ENCODE measurements at regions not wholly inside any gene's neighbourhood (a gene's known extent, or its start where the extent isn't known, plus 50 kb on each side); places are given as distances from the start of the nearest gene placed in this dataset.

DNA sequence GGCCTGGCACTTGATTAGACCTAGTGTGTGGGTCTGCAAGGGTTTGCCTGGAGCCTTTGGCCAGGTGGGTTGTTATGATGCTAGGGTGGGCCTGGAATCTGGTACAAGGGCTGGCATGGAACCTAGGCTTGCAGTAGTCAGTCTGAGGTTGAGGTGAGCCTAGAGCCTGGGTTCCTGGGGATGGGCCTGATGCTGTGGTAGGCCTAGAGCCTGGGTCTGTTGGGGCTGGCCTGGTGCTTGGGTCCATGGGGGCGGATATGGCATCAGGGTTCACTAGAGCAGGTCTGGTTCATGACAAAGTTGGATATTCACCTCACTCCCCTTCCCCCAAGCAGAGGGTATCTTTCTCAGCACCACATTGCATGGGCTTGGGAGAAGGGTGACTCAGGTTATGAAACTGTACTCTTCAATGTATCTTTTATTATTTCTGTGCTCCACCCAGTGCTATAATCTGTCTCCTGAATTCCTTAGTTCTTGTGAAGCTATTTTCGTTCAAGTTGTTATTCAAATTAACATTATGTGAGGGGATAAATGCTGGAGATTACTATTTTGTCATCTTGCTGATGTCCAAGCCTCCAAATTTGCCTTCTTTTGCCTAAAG, 274.4 kb downstream of the NFKBIZ start:
- H3K27me3 ChIP-seq = no peaks in the 10 kb centered on the region
- ATAC-seq (peak in 1 of 4 donors; percentile 34), DNase-seq (no peak)
- H3K36me3 ChIP-seq = no peaks in the 10 kb centered on the region
- TF ChIP-seq POLR2A (IDR thresholded peaks at IDR 0.05) = no peak
- TF ChIP-seq, protein P1, sequence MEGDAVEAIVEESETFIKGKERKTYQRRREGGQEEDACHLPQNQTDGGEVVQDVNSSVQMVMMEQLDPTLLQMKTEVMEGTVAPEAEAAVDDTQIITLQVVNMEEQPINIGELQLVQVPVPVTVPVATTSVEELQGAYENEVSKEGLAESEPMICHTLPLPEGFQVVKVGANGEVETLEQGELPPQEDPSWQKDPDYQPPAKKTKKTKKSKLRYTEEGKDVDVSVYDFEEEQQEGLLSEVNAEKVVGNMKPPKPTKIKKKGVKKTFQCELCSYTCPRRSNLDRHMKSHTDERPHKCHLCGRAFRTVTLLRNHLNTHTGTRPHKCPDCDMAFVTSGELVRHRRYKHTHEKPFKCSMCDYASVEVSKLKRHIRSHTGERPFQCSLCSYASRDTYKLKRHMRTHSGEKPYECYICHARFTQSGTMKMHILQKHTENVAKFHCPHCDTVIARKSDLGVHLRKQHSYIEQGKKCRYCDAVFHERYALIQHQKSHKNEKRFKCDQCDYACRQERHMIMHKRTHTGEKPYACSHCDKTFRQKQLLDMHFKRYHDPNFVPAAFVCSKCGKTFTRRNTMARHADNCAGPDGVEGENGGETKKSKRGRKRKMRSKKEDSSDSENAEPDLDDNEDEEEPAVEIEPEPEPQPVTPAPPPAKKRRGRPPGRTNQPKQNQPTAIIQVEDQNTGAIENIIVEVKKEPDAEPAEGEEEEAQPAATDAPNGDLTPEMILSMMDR (IDR thresholded peaks at IDR 0.05) = no peak
- no peaks in the 10 kb centered on the region for H3K9me3 ChIP-seq
- intact Hi-C loops (cut with DNase I) = no loop called here
- WGBS (ENCODE audit: insufficient coverage, low coverage, low lambda C conversion rate, missing lambda C conversion rate) = 92% methylated on average over 1 of the region's 2 CpGs
- peak overlapping the region in 2 of 3 donors; percentile 68 to 69 for H3K27ac ChIP-seq
- no peak overlapping the region for H3K4me3 ChIP-seq
- H3K4me1 ChIP-seq = peaks cover 0 to 18% (median 4%) of the 10 kb centered on the region in 4 donors

DNA sequence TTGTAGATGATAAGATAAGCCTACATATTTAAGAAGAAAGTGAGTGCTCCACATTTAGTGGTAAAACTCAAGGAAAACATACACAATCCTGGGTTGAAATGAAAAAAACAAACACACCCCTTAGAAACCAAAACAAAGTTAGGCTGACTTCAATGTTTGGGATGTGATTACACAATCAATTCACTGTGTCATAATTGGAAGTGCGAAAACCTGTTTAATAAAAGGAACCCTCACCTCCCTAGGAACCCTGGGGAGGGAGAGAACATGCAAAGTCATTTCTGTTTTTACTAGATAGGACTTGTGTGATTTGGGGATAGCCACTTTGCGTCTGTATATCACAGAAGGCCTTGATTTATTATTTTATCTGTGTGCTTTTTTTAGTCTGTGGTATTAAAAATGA, 275.0 kb downstream of the NFKBIZ start:
- intact Hi-C loops (cut with DNase I) = no loop called here

DNA sequence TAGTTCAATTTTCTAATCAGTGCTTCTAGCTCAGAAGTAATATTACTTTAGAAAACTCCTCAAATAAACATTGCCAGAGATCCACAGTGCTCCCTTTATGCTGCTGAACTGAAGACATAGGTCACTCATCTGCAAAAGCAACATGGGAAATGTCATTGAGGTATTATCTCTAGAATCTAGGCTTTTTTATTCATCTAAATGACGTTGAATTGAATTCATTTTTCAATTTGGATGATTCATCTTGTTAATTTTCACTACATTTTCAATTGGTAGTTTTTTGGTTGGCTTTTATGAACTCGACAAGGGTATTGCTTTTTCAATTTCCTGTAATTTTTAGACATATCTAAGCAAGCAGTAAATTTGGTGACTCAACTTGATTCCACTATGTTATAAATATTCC, 275.4 kb downstream of the NFKBIZ start:
- Histone ChIP-seq H3K27me3 (no peaks in the 10 kb centered on the region), H3K36me3 (no peaks in the 10 kb centered on the region), H3K9me3 (no peaks in the 10 kb centered on the region), H3K27ac (peak overlapping the region; percentile 4 to 69 (median 68)), H3K4me3 (no peak overlapping the region), H3K4me1 (peaks cover 0 to 18% (median 4%) of the 10 kb centered on the region in 4 donors)
- 24% methylated on average over 2 of the region's 2 CpGs for WGBS (ENCODE audit: insufficient coverage, low coverage, low lambda C conversion rate, missing lambda C conversion rate)
- no peak for TF ChIP-seq POLR2A (IDR thresholded peaks at IDR 0.05)
- TF ChIP-seq, protein P1 (IDR thresholded peaks at IDR 0.05) = no peak
- no peak for DNase-seq
- intact Hi-C loops (cut with DNase I) = no loop called here
- peak; percentile 38 to 62 (median 44) for ATAC-seq

More for the DNA sequence above, 275.0 kb downstream of the NFKBIZ start:
- Histone ChIP-seq H3K4me3 (no peak overlapping the region), H3K36me3 (no peaks in the 10 kb centered on the region), H3K27ac (peak overlapping the region; percentile 4 to 69 (median 68)), H3K27me3 (no peaks in the 10 kb centered on the region), H3K4me1 (peaks cover 0 to 18% (median 4%) of the 10 kb centered on the region in 4 donors), H3K9me3 (no peaks in the 10 kb centered on the region)
- 13% methylated on average over 2 of the region's 2 CpGs for WGBS (ENCODE audit: insufficient coverage, low coverage, low lambda C conversion rate, missing lambda C conversion rate)
- TF ChIP-seq, protein P1 (IDR thresholded peaks at IDR 0.05) = no peak
- TF ChIP-seq POLR2A (IDR thresholded peaks at IDR 0.05) = no peak
- ATAC-seq = peak; percentile 64 to 87 (median 76)
- DNase-seq = no peak

DNA sequence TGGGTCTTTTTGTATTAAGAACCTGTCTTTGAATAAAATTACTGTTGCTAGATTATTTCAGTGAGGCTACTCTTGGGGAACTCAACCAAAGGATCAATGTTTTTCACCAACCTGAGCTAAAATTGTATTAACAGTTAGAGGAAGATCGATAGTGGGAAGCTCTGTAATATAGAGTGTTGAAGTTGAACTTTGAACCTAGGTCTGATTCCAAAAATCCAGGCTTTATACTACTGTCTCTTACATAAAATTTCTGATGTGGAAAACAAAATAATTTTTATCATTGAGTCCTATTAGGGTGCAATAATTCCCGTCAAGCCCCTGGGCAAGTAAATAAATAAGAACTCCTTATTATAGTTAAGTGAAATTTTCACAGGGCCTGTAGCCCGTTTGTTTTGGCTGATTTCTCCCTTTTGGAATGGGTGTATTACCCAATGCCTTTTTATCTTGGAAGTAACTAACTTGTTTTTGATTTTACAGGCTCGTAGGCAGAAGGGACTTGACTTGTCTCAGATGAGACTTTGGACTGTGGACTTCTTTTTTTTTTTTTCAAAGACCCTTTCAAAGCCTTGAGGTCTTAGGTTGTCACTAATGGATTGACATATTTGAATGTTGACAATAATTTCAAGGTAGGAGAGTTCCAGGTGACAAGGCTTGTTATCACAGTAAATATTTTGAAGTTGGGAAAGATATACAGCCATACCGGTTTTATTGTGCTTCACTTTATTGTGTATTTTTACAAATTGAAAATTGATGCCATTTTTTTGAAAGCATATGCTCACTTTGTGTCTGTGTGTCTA, 276.1 kb downstream of the NFKBIZ start:
- Histone ChIP-seq H3K27ac (peak overlapping the region; percentile 40 to 69 (median 68)), H3K4me3 (no peak overlapping the region), H3K9me3 (no peaks in the 10 kb centered on the region), H3K27me3 (no peaks in the 10 kb centered on the region), H3K36me3 (no peaks in the 10 kb centered on the region), H3K4me1 (peaks cover 0 to 18% (median 4%) of the 10 kb centered on the region in 4 donors)
- 20% methylated on average over 5 of the region's 5 CpGs for WGBS (ENCODE audit: insufficient coverage, low coverage, low lambda C conversion rate, missing lambda C conversion rate)
- intact Hi-C loops (cut with DNase I) = no loop called here
- DNase-seq (no peak), ATAC-seq (peak; percentile 81 to 88 (median 84))
- no peak for TF ChIP-seq POLR2A (IDR thresholded peaks at IDR 0.05)
- TF ChIP-seq, protein P1 (IDR thresholded peaks at IDR 0.05) = no peak

Measured in right lobe of liver (tissue), 6 donors.